ENCODE measurements at regions not wholly inside any gene's neighbourhood (a gene's known extent, or its start where the extent isn't known, plus 50 kb on each side); places are given as distances from the start of the nearest gene placed in this dataset.
"Not testable (repeated sequence)": the region's sequence is repeated elsewhere in the genome, so short reads cannot be mapped to it uniquely, and the experiment has no call there.

- ChIA-PET CTCF (no interaction called here), POLR2A (no interaction called here)
- no peak for TF ChIP-seq CTCF (IDR thresholded peaks at IDR 0.05; ENCODE audit: control extremely low read depth, extremely low read depth, low read depth, missing control alignments)
- DNase-seq (ENCODE audit: extremely low spot score): no peak
Observed at GRCh38 chr4:164239433-164239832, 514.5 kb upstream of the SMIM31 start.

GRCh38 chr4:164239976-164240375 is 514.0 kb upstream of the SMIM31 start:
- TF ChIP-seq CTCF (IDR thresholded peaks at IDR 0.05; ENCODE audit: control extremely low read depth, extremely low read depth, low read depth, missing control alignments): no peak
- POLR2A ChIA-PET: no interaction called here
- CTCF ChIA-PET: interaction anchor here (1.8 kb wide), 1 partner anchor 11 kb away, joined by 3 read pairs; no protein-coding TSS in a partner anchor
- no peak for DNase-seq (ENCODE audit: extremely low spot score)

GRCh38 chr4:164251257-164251656 is 502.7 kb upstream of the SMIM31 start:
- no peak for TF ChIP-seq CTCF (IDR thresholded peaks at IDR 0.05; ENCODE audit: control extremely low read depth, extremely low read depth, low read depth, missing control alignments)
- ChIA-PET CTCF (no interaction called here), POLR2A (no interaction called here)
- DNase-seq (ENCODE audit: extremely low spot score): no peak

- no peak for DNase-seq (ENCODE audit: extremely low spot score)
- ChIA-PET POLR2A (no interaction called here), CTCF (no interaction called here)
- TF ChIP-seq CTCF (IDR thresholded peaks at IDR 0.05; ENCODE audit: control extremely low read depth, extremely low read depth, low read depth, missing control alignments): no peak
Observed at GRCh38 chr4:164252286-164252685, 501.6 kb upstream of the SMIM31 start.

GRCh38 chr4:164261831-164262230 is 492.1 kb upstream of the SMIM31 start:
- ChIA-PET POLR2A (no interaction called here), CTCF (no interaction called here)
- no peak for DNase-seq (ENCODE audit: extremely low spot score)
- no peak for TF ChIP-seq CTCF (IDR thresholded peaks at IDR 0.05; ENCODE audit: control extremely low read depth, extremely low read depth, low read depth, missing control alignments)

GRCh38 chr4:164262508-164262907 is 491.4 kb upstream of the SMIM31 start:
- DNase-seq (ENCODE audit: extremely low spot score); POLR2A ChIA-PET; CTCF ChIA-PET: not testable (repeated sequence)

- DNase-seq (ENCODE audit: extremely low spot score); POLR2A ChIA-PET; CTCF ChIA-PET: not testable (repeated sequence)
Observed at GRCh38 chr4:164277414-164277813, 476.5 kb upstream of the SMIM31 start.

- CTCF ChIA-PET: no interaction called here
- no peak for DNase-seq (ENCODE audit: extremely low spot score)
- TF ChIP-seq CTCF (IDR thresholded peaks at IDR 0.05; ENCODE audit: control extremely low read depth, extremely low read depth, low read depth, missing control alignments): no peak
- POLR2A ChIA-PET: no interaction called here
Observed at GRCh38 chr4:164287173-164287572, 466.8 kb upstream of the SMIM31 start.

All from GM10248 (cell line).